ENCODE measurements at regions not wholly inside any gene's neighbourhood (a gene's known extent, or its start where the extent isn't known, plus 50 kb on each side); places are given as distances from the start of the nearest gene placed in this dataset.

- TF ChIP-seq, protein P1, sequence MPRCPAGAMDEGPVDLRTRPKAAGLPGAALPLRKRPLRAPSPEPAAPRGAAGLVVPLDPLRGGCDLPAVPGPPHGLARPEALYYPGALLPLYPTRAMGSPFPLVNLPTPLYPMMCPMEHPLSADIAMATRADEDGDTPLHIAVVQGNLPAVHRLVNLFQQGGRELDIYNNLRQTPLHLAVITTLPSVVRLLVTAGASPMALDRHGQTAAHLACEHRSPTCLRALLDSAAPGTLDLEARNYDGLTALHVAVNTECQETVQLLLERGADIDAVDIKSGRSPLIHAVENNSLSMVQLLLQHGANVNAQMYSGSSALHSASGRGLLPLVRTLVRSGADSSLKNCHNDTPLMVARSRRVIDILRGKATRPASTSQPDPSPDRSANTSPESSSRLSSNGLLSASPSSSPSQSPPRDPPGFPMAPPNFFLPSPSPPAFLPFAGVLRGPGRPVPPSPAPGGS (IDR thresholded peaks at IDR 0.05; ENCODE audit: borderline replicate concordance, insufficient read depth, low read depth, low read length, poor library complexity, severe bottlenecking): no peak
- TF ChIP-seq, protein P2, sequence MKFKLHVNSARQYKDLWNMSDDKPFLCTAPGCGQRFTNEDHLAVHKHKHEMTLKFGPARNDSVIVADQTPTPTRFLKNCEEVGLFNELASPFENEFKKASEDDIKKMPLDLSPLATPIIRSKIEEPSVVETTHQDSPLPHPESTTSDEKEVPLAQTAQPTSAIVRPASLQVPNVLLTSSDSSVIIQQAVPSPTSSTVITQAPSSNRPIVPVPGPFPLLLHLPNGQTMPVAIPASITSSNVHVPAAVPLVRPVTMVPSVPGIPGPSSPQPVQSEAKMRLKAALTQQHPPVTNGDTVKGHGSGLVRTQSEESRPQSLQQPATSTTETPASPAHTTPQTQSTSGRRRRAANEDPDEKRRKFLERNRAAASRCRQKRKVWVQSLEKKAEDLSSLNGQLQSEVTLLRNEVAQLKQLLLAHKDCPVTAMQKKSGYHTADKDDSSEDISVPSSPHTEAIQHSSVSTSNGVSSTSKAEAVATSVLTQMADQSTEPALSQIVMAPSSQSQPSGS (IDR thresholded peaks at IDR 0.05; ENCODE audit: low read length): no peak
- no peak for TF ChIP-seq CBX5 (IDR thresholded peaks at IDR 0.05; ENCODE audit: low read depth)
- TF ChIP-seq DPF2 (IDR thresholded peaks at IDR 0.05): no peak
Observed at GRCh38 chr19:29083863-29084262, 129.1 kb downstream of the UQCRFS1 start (continued).

- Histone ChIP-seq H4K20me1 (ENCODE audit: control insufficient read depth, insufficient read depth) (no peaks in the 10 kb centered on the region), H3K9ac (ENCODE audit: control insufficient read depth, insufficient read depth, low read length) (no peak overlapping the region), H3K4me2 (ENCODE audit: control insufficient read depth, insufficient read depth) (no peak overlapping the region), H3K9me3 (replicated peaks; ENCODE audit: control insufficient read depth, insufficient read depth, low read length) (no peaks in the 10 kb centered on the region; the same call in 2 of the 3 replicates), H3K4me3 (no peak overlapping the region), H2AFZ (ENCODE audit: control insufficient read depth, low read depth, low read length) (no peak overlapping the region), H3K27ac (ENCODE audit: control insufficient read depth, insufficient read depth) (no peak overlapping the region), H3K27me3 (replicated peaks in 1 of 2; ENCODE audit: control insufficient read depth in 2 of 2, insufficient read depth in 2 of 2, low read length in 1 of 2) (no peaks in the 10 kb centered on the region), H3K79me2 (ENCODE audit: control insufficient read depth, insufficient read depth, low read length) (no peaks in the 10 kb centered on the region), H3K36me3 (ENCODE audit: control insufficient read depth in 2 of 2, insufficient read depth in 2 of 2, low read length in 1 of 2) (no peaks in the 10 kb centered on the region), H3K4me1 (ENCODE audit: control insufficient read depth, insufficient read depth, low read length) (no peaks in the 10 kb centered on the region)
- CTCF ChIA-PET: no interaction called here
- RAD21 ChIA-PET (ENCODE audit: unreplicated experiment): no interaction called here
- DNase-seq (ENCODE audit: low read depth, low spot score): no peak
- POLR2A ChIA-PET: no interaction called here
- in situ Hi-C loops (cut with MboI): no loop called here
- SMC1A ChIA-PET (ENCODE audit: uncharacterized antibody, unreplicated experiment): interaction anchor here (1.0 kb wide), 1 partner anchor 334 kb away, joined by 3 read pairs; no protein-coding TSS in a partner anchor
- intact Hi-C loops (cut with micrococcal nuclease; ENCODE audit: unreplicated experiment): no loop called here
- TF ChIP-seq CUX1 (IDR thresholded peaks at IDR 0.05; ENCODE audit: insufficient replicate concordance, low read depth, low read length): no peak
- no peak for TF ChIP-seq IKZF1 (conservative IDR thresholded peaks at IDR 0.05)
- TF ChIP-seq POLR2AphosphoS2 (IDR thresholded peaks at IDR 0.05; ENCODE audit: low read depth, low read length): no peak
- no peak for TF ChIP-seq CBX3 (IDR thresholded peaks at IDR 0.05; ENCODE audit: borderline replicate concordance, low read depth)
- TF ChIP-seq BHLHE40 (IDR thresholded peaks at IDR 0.05; ENCODE audit: borderline replicate concordance in 1 of 2, low read depth in 2 of 2, low read length in 1 of 2): no peak
- TF ChIP-seq POLR2AphosphoS5 (IDR thresholded peaks at IDR 0.05; ENCODE audit: low read length): no peak
- BruUV-seq (replicated peaks): no TSS peak
- no peak for FAIRE-seq
- WGBS (ENCODE audit: insufficient coverage, insufficient replicate concordance, low lambda C conversion rate, missing lambda C conversion rate): 33% methylated on average over 14 of the region's 14 CpGs
- ATAC-seq: no peak
Observed at GRCh38 chr19:29079356-29080032, 133.5 kb downstream of the UQCRFS1 start.
